Memory B cell (primary cell): ENCODE measurements at regions not wholly inside any gene's neighbourhood (a gene's known extent, or its start where the extent isn't known, plus 50 kb on each side); places are given as distances from the start of the nearest gene placed in this dataset.
"Not testable (repeated sequence)": the region's sequence is repeated elsewhere in the genome, so short reads cannot be mapped to it uniquely, and the experiment has no call there.

Experiments
- ATAC-seq: fragments of 150-1000 bp; cut with Tn5 transposase; 2 replicates; pipeline ENCODE4 v1.10.0; 2021; ENCODE audit warnings: low read depth, mild to moderate bottlenecking, moderate library complexity
- DNase-seq, 2 donors: peaks; one replicate each; pipeline ENCODE4 v3.0.0; 2022; ENCODE audit warnings: low spot score in 2 of 2
- H3K27ac Mint-ChIP-seq: one replicate; pipeline ENCODE4 v1.8.0; 2022; ENCODE audit warnings: mild to moderate bottlenecking, moderate library complexity, mixed read lengths
- H3K27me3 Mint-ChIP-seq: one replicate; pipeline ENCODE4 v1.8.0; 2022; ENCODE audit warnings: mixed read lengths
- H3K36me3 Mint-ChIP-seq: one replicate; pipeline ENCODE4 v1.8.0; 2022; ENCODE audit warnings: mild to moderate bottlenecking, mixed read lengths
- H3K4me1 Mint-ChIP-seq: one replicate; pipeline ENCODE4 v1.8.0; 2022; ENCODE audit warnings: mixed read lengths
- H3K4me3 Mint-ChIP-seq: one replicate; pipeline ENCODE4 v1.8.0; 2022; ENCODE audit warnings: mild to moderate bottlenecking, moderate library complexity, mixed read lengths
- H3K9me3 Mint-ChIP-seq: one replicate; pipeline ENCODE4 v1.8.0; 2022; ENCODE audit warnings: mixed read lengths

GRCh38 chr2:5195636-5196035 is 496.5 kb upstream of the SOX11 start:
- ATAC-seq = no peak
- Mint-ChIP-seq H3K4me3 (no peak overlapping the region), H3K27ac (no peak overlapping the region), H3K4me1 (no peaks in the 10 kb centered on the region), H3K36me3 (no peaks in the 10 kb centered on the region), H3K9me3 (peaks cover 5% of the 10 kb centered on the region), H3K27me3 (no peaks in the 10 kb centered on the region)
- DNase-seq = no peak

GRCh38 chr2:5203134-5203755 is 488.9 kb upstream of the SOX11 start:
- H3K27me3 Mint-ChIP-seq = no peaks in the 10 kb centered on the region
- no peak for DNase-seq
- H3K36me3 Mint-ChIP-seq = no peaks in the 10 kb centered on the region
- no peak for ATAC-seq
- H3K9me3 Mint-ChIP-seq = peaks cover 2% of the 10 kb centered on the region
- no peak overlapping the region for H3K27ac Mint-ChIP-seq
- no peaks in the 10 kb centered on the region for H3K4me1 Mint-ChIP-seq
- H3K4me3 Mint-ChIP-seq = no peak overlapping the region

GRCh38 chr2:5206742-5207141 is 485.4 kb upstream of the SOX11 start:
- not testable (repeated sequence) for H3K36me3 Mint-ChIP-seq, H3K4me1 Mint-ChIP-seq, DNase-seq, H3K9me3 Mint-ChIP-seq, ATAC-seq, H3K4me3 Mint-ChIP-seq, H3K27me3 Mint-ChIP-seq, H3K27ac Mint-ChIP-seq

GRCh38 chr2:5215989-5216607 is 476.1 kb upstream of the SOX11 start:
- Mint-ChIP-seq H3K4me1 (no peaks in the 10 kb centered on the region), H3K4me3 (no peak overlapping the region), H3K9me3 (no peaks in the 10 kb centered on the region), H3K36me3 (no peaks in the 10 kb centered on the region), H3K27ac (no peak overlapping the region), H3K27me3 (no peaks in the 10 kb centered on the region)
- ATAC-seq (no peak), DNase-seq (no peak)

- peaks cover 1% of the 10 kb centered on the region for H3K9me3 Mint-ChIP-seq
- DNase-seq = no peak
- no peaks in the 10 kb centered on the region for H3K4me1 Mint-ChIP-seq
- no peak overlapping the region for H3K4me3 Mint-ChIP-seq
- H3K36me3 Mint-ChIP-seq = no peaks in the 10 kb centered on the region
- no peaks in the 10 kb centered on the region for H3K27me3 Mint-ChIP-seq
- H3K27ac Mint-ChIP-seq = no peak overlapping the region
- no peak for ATAC-seq
These were observed 465.0 kb upstream of the SOX11 start for GRCh38 chr2:5227062-5227699.

- no peak overlapping the region for H3K27ac Mint-ChIP-seq
- ATAC-seq (no peak), DNase-seq (no peak)
- no peaks in the 10 kb centered on the region for H3K36me3 Mint-ChIP-seq
- peaks cover 1% of the 10 kb centered on the region for H3K9me3 Mint-ChIP-seq
- H3K27me3 Mint-ChIP-seq = no peaks in the 10 kb centered on the region
- H3K4me3 Mint-ChIP-seq = no peak overlapping the region
- no peaks in the 10 kb centered on the region for H3K4me1 Mint-ChIP-seq
These were observed 462.6 kb upstream of the SOX11 start for GRCh38 chr2:5229574-5229973.

GRCh38 chr2:5230444-5230843 is 461.7 kb upstream of the SOX11 start:
- no peak for DNase-seq
- H3K27ac Mint-ChIP-seq = no peak overlapping the region
- no peak overlapping the region for H3K4me3 Mint-ChIP-seq
- no peaks in the 10 kb centered on the region for H3K27me3 Mint-ChIP-seq
- H3K9me3 Mint-ChIP-seq = no peaks in the 10 kb centered on the region
- H3K4me1 Mint-ChIP-seq = no peaks in the 10 kb centered on the region
- H3K36me3 Mint-ChIP-seq = no peaks in the 10 kb centered on the region
- ATAC-seq = no peak

GRCh38 chr2:5230855-5231254 is 461.3 kb upstream of the SOX11 start:
- Mint-ChIP-seq H3K9me3 (no peaks in the 10 kb centered on the region), H3K27me3 (no peaks in the 10 kb centered on the region), H3K27ac (no peak overlapping the region), H3K4me1 (no peaks in the 10 kb centered on the region), H3K36me3 (no peaks in the 10 kb centered on the region), H3K4me3 (no peak overlapping the region)
- ATAC-seq = no peak
- no peak for DNase-seq

GRCh38 chr2:5231287-5231686 is 460.9 kb upstream of the SOX11 start:
- Mint-ChIP-seq H3K36me3 (no peaks in the 10 kb centered on the region), H3K4me3 (no peak overlapping the region), H3K4me1 (no peaks in the 10 kb centered on the region), H3K27me3 (no peaks in the 10 kb centered on the region), H3K9me3 (no peaks in the 10 kb centered on the region), H3K27ac (no peak overlapping the region)
- DNase-seq (no peak), ATAC-seq (no peak)

- H3K4me3 Mint-ChIP-seq = no peak overlapping the region
- H3K27me3 Mint-ChIP-seq = no peaks in the 10 kb centered on the region
- H3K27ac Mint-ChIP-seq = no peak overlapping the region
- ATAC-seq = no peak
- no peaks in the 10 kb centered on the region for H3K9me3 Mint-ChIP-seq
- no peaks in the 10 kb centered on the region for H3K36me3 Mint-ChIP-seq
- no peaks in the 10 kb centered on the region for H3K4me1 Mint-ChIP-seq
- DNase-seq = no peak
These were observed 457.6 kb upstream of the SOX11 start for GRCh38 chr2:5234563-5234962.

GRCh38 chr2:5235701-5236100 is 456.5 kb upstream of the SOX11 start:
- DNase-seq = no peak
- ATAC-seq = no peak
- H3K4me1 Mint-ChIP-seq = no peaks in the 10 kb centered on the region

GRCh38 chr2:5236249-5236648 is 455.9 kb upstream of the SOX11 start:
- DNase-seq (no peak), ATAC-seq (no peak)
- H3K4me3 Mint-ChIP-seq = no peak overlapping the region
- H3K4me1 Mint-ChIP-seq = no peaks in the 10 kb centered on the region
- no peak overlapping the region for H3K27ac Mint-ChIP-seq
- H3K27me3 Mint-ChIP-seq = no peaks in the 10 kb centered on the region
- H3K9me3 Mint-ChIP-seq = peaks cover 1% of the 10 kb centered on the region
- no peaks in the 10 kb centered on the region for H3K36me3 Mint-ChIP-seq

More at GRCh38 chr2:5235701-5236100, 456.5 kb upstream of the SOX11 start:
- Mint-ChIP-seq H3K27ac (no peak overlapping the region), H3K27me3 (no peaks in the 10 kb centered on the region), H3K9me3 (peaks cover 1% of the 10 kb centered on the region), H3K36me3 (no peaks in the 10 kb centered on the region), H3K4me3 (no peak overlapping the region)

- no peak for ATAC-seq
- Mint-ChIP-seq H3K36me3 (no peaks in the 10 kb centered on the region), H3K4me3 (no peak overlapping the region), H3K4me1 (no peaks in the 10 kb centered on the region), H3K27ac (no peak overlapping the region), H3K27me3 (no peaks in the 10 kb centered on the region), H3K9me3 (peaks cover 1% of the 10 kb centered on the region)
- DNase-seq = no peak
These were observed 449.4 kb upstream of the SOX11 start for GRCh38 chr2:5242751-5243150.

- ATAC-seq (no peak), DNase-seq (no peak)
- Mint-ChIP-seq H3K36me3 (no peaks in the 10 kb centered on the region), H3K4me1 (no peaks in the 10 kb centered on the region), H3K4me3 (no peak overlapping the region), H3K27me3 (no peaks in the 10 kb centered on the region), H3K27ac (no peak overlapping the region), H3K9me3 (peaks cover 5% of the 10 kb centered on the region)
These were observed 441.7 kb upstream of the SOX11 start for GRCh38 chr2:5250482-5250881.

GRCh38 chr2:5253263-5253662 is 438.9 kb upstream of the SOX11 start:
- no peak for ATAC-seq
- no peak overlapping the region for H3K4me3 Mint-ChIP-seq
- H3K27ac Mint-ChIP-seq = no peak overlapping the region
- DNase-seq = no peak
- no peaks in the 10 kb centered on the region for H3K4me1 Mint-ChIP-seq
- H3K9me3 Mint-ChIP-seq = peaks cover 5% of the 10 kb centered on the region
- H3K36me3 Mint-ChIP-seq = no peaks in the 10 kb centered on the region
- no peaks in the 10 kb centered on the region for H3K27me3 Mint-ChIP-seq
